ENCODE measurements at regions not wholly inside any gene's neighbourhood (a gene's known extent, or its start where the extent isn't known, plus 50 kb on each side); places are given as distances from the start of the nearest gene placed in this dataset.

DNA sequence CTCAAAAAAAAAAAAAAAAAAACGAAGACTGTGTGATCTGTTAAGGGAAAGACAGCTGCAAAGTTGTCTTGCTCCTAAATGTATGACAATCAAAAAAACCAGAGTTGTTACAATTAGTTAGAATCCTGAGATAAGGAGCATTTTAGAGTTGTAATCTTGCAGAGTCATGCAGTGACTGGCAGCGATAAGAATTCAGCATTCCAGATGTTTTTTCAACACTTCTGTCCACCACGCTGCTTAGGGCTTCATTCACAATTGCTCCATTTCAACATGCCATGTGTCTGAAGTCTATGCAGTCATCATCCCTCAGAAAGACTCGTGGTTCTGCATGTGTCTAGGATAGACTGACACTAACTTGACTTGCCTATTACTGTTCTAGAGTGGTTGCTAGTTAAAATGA, 102.4 kb upstream of the BACE2 start:
- TF ChIP-seq, protein P1, sequence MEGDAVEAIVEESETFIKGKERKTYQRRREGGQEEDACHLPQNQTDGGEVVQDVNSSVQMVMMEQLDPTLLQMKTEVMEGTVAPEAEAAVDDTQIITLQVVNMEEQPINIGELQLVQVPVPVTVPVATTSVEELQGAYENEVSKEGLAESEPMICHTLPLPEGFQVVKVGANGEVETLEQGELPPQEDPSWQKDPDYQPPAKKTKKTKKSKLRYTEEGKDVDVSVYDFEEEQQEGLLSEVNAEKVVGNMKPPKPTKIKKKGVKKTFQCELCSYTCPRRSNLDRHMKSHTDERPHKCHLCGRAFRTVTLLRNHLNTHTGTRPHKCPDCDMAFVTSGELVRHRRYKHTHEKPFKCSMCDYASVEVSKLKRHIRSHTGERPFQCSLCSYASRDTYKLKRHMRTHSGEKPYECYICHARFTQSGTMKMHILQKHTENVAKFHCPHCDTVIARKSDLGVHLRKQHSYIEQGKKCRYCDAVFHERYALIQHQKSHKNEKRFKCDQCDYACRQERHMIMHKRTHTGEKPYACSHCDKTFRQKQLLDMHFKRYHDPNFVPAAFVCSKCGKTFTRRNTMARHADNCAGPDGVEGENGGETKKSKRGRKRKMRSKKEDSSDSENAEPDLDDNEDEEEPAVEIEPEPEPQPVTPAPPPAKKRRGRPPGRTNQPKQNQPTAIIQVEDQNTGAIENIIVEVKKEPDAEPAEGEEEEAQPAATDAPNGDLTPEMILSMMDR (IDR thresholded peaks at IDR 0.05; ENCODE audit: insufficient read depth, low read depth, low read length, missing control alignments): no peak
- H3K4me3 ChIP-seq (ENCODE audit: low read depth, low read length): no peak overlapping the region
- DNase-seq (ENCODE audit: low read depth): no peak

DNA sequence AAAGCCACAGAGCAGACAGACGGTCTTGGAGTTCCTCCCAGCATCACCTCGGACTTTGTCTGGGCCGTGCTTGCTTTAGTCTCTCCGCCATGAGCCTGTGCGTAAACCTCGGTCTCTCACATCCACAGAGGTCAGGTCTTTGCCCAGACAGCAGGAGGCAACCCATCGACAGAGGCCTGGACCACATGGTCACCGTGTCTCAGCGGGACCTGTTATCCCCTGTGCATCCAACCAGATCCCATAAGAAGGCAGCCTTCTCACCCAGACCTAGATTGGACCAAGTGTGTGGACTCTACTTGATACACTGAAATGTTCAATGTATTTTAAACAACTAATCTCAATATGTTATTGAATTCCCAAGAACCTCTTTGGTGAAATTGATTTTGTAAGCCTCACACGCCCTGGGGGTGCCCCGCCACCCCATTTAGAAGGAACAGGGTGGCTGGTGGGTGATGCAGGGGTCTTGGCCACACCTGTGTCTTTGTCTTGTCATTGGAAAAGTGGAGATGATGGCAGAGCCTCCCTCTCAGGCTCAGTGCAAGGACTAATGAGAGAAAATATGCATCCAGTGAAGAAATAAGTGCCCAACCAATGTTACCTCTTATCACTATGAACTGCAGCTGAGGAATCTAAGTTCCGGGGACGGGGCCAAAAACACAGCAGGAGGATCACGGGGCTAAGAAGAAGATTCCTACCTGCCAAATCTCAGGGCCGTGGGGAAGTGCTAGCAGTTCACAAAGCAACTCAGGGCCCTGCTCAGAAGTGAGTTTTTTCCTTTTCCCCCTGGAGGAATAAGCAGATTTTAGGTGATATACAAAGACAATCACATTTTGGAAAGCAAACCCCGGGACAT, 101.6 kb upstream of the BACE2 start:
- TF ChIP-seq, protein P1 (IDR thresholded peaks at IDR 0.05; ENCODE audit: insufficient read depth, low read depth, low read length, missing control alignments): no peak
- no peak for DNase-seq (ENCODE audit: low read depth)
- no peak overlapping the region for H3K4me3 ChIP-seq (ENCODE audit: low read depth, low read length)

DNA sequence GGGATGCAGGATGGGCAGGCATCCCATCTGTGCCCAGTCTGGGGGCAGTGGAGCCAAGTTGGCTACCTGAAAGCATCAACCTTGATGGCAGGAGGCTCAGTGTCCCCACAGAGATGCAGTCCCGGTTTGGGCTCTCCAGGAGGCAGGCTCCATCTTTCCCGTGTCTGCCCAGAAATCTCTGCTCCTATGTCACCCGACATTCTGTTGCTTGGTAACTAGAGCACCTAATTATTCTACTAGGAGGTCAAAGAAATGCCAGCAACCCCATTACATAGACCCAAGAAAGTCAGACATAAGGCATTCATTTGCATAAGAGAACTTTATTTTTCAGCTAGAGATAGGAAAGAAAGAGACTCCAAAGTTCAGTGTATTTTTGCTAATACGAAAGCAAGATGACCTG, 100.3 kb upstream of the BACE2 start:
- TF ChIP-seq, protein P1 (IDR thresholded peaks at IDR 0.05; ENCODE audit: insufficient read depth, low read depth, low read length, missing control alignments): no peak
- H3K4me3 ChIP-seq (ENCODE audit: low read depth, low read length): no peak overlapping the region
- no peak for DNase-seq (ENCODE audit: low read depth)

DNA sequence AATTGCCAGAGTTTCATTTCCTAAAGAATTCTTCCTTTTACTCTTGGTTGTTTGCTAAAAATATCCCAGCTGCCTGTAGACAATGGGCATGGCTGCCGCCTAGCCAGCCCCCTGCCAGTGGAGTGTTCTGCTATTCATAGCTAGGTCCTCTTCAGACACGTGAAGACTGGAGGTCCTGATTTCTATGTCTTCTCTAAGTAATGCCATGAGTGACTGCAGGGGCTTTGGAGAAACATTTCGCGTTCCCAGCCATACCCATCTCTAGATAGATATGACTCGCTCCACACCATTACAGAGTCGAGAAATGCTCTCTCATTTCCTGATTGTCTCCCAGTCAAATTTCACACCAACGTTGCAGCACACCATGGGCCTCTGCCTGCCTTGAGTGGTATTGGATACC, 99.5 kb upstream of the BACE2 start:
- no peak overlapping the region for H3K4me3 ChIP-seq (ENCODE audit: low read depth, low read length)
- DNase-seq (ENCODE audit: low read depth): no peak
- TF ChIP-seq, protein P1 (IDR thresholded peaks at IDR 0.05; ENCODE audit: insufficient read depth, low read depth, low read length, missing control alignments): no peak

DNA sequence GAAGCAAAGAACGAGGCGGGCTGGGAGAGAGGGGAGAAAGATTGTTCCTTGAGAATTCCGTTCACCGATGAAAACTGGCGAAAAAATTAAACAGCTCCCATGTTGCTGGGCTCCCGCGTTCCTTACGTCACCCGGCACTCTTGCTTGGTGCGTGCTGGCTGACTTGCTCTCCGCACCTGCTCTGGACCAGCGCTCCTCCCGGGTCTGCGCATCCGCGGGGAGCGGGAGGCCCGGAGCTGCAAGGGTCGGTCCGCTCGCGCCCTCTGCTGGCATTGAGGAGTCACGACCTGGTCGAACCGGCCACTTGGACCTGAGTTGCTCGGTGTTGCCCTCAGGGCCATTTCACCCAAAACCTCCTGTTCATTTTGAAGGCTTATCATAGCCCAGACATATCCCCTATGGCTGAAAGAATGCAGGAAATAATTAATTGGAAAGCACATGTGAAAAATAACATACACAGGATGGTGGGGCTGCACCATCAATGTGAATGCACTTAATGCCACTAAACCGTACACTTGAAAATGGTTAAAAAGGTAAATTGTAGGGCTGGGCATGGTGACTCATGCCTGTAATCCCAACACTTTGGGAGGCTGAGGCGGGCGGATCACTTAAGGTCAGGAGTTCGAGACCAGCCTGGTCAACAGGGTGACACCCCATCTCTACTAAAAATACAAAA, 98.9 kb upstream of the BACE2 start:
- peak; percentile 75 for DNase-seq (ENCODE audit: low read depth)
- no peak overlapping the region for H3K4me3 ChIP-seq (ENCODE audit: low read depth, low read length)
- TF ChIP-seq, protein P1 (IDR thresholded peaks at IDR 0.05; ENCODE audit: insufficient read depth, low read depth, low read length, missing control alignments): peak; percentile 86

DNA sequence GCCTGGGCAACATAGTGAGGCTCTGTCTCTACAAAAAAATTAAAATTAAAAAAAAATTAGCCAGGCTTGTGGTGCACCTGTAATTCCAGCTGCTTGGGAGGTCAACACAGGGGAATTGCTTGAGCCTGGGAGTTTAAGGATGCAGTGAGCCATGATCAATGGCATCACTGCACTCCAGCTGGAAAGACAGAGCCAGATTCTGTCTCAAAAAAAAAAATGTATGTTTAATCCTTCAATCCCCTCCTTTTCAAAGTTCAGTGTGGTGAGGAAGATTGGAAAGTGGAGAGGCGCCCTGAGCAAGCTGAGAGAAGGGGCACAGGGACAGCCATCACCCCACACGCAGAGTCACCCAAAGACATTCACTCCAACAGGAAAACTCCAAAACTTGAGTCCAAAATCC, 97.7 kb upstream of the BACE2 start:
- no peak overlapping the region for H3K4me3 ChIP-seq (ENCODE audit: low read depth, low read length)
- TF ChIP-seq, protein P1 (IDR thresholded peaks at IDR 0.05; ENCODE audit: insufficient read depth, low read depth, low read length, missing control alignments): no peak
- DNase-seq (ENCODE audit: low read depth): no peak
